ENCODE measurements at regions not wholly inside any gene's neighbourhood (a gene's known extent, or its start where the extent isn't known, plus 50 kb on each side); places are given as distances from the start of the nearest gene placed in this dataset.

GRCh38 chr7:41819645-41820044 lies 116.8 kb upstream of the INHBA start:
- H3K4me1 Mint-ChIP-seq = no peaks in the 10 kb centered on the region
- H3K27ac Mint-ChIP-seq (ENCODE audit: unreplicated experiment) = no peak overlapping the region
- no peak overlapping the region for H3K4me3 Mint-ChIP-seq
- no peak for TF ChIP-seq CTCF (conservative IDR thresholded peaks at IDR 0.05)
- H3K9me3 Mint-ChIP-seq = peaks cover 6% of the 10 kb centered on the region
- no peak for DNase-seq (ENCODE audit: low read depth, low spot score)
- H3K27me3 Mint-ChIP-seq (ENCODE audit: low read depth) = peaks cover 2% of the 10 kb centered on the region
- peaks cover 6% of the 10 kb centered on the region for H3K36me3 Mint-ChIP-seq (ENCODE audit: low read depth)

DNA sequence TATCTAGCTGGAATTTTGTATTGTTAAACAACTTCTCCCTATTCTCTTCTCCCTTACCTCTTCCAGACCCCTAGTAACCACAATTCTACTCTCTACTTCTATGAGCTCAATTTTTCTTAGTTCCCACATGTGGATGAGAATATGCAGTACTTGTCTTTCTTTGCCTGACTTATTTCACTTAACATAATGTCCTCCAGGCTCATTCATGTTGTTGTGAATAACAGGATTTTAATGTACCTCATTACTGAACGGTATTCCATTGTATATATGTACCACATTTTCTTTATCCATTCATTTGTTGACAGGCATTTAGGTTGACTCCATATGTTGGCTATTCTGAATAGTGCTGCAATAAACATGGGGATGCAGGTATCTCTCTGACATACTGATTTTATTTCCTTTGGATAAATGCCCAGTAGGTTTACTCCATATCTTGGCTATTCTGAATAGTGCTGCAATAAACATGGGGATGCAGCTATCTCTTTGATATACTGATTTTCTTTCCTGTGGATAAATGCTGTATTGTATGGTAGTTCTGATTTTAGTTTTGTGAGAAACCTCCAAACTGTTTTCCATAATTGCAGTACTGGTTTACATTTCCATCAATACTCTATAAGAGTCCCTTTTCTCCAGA lies 116.0 kb upstream of the INHBA start:
- Mint-ChIP-seq H3K27me3 (ENCODE audit: low read depth) (peaks cover 2% of the 10 kb centered on the region), H3K4me1 (no peaks in the 10 kb centered on the region), H3K4me3 (no peak overlapping the region), H3K27ac (ENCODE audit: unreplicated experiment) (no peak overlapping the region), H3K36me3 (ENCODE audit: low read depth) (peaks cover 6% of the 10 kb centered on the region), H3K9me3 (peaks cover 6% of the 10 kb centered on the region)
- TF ChIP-seq CTCF (conservative IDR thresholded peaks at IDR 0.05) = no peak
- DNase-seq (ENCODE audit: low read depth, low spot score) = no peak

DNA sequence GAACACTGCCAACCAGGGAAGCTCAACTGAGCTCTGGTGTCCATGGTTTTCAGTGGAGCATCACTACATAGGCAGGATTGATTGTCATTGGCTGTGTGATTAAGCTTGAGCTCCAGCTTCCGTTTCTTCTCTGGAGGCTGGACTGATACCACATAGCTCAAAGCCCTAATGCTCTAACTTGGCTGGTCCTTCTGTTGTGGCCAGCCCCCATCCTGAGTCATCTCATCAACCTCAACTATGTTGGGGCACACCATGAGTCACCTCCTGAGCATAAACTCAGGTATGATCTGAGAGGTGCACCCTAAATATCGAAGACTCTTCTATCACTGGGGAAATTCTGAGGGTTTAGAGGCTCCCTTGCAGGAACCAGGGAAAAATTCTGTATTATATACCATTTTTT lies 114.5 kb upstream of the INHBA start:
- H3K27ac Mint-ChIP-seq (ENCODE audit: unreplicated experiment) = no peak overlapping the region
- no peak for TF ChIP-seq CTCF (conservative IDR thresholded peaks at IDR 0.05)
- no peak overlapping the region for H3K4me3 Mint-ChIP-seq

GRCh38 chr7:41816111-41816510 lies 113.2 kb upstream of the INHBA start:
- Mint-ChIP-seq H3K27me3 (ENCODE audit: low read depth) (peaks cover 2% of the 10 kb centered on the region), H3K4me1 (no peaks in the 10 kb centered on the region), H3K27ac (ENCODE audit: unreplicated experiment) (no peak overlapping the region), H3K36me3 (ENCODE audit: low read depth) (peaks cover 6% of the 10 kb centered on the region), H3K4me3 (no peak overlapping the region), H3K9me3 (peaks cover 6% of the 10 kb centered on the region)
- DNase-seq (ENCODE audit: low read depth, low spot score) = no peak
- no peak for TF ChIP-seq CTCF (conservative IDR thresholded peaks at IDR 0.05)

More for the DNA sequence above, 114.5 kb upstream of the INHBA start:
- Mint-ChIP-seq H3K27me3 (ENCODE audit: low read depth) (peaks cover 2% of the 10 kb centered on the region), H3K36me3 (ENCODE audit: low read depth) (peaks cover 6% of the 10 kb centered on the region), H3K9me3 (peaks cover 6% of the 10 kb centered on the region), H3K4me1 (no peaks in the 10 kb centered on the region)
- DNase-seq (ENCODE audit: low read depth, low spot score) = no peak

DNA sequence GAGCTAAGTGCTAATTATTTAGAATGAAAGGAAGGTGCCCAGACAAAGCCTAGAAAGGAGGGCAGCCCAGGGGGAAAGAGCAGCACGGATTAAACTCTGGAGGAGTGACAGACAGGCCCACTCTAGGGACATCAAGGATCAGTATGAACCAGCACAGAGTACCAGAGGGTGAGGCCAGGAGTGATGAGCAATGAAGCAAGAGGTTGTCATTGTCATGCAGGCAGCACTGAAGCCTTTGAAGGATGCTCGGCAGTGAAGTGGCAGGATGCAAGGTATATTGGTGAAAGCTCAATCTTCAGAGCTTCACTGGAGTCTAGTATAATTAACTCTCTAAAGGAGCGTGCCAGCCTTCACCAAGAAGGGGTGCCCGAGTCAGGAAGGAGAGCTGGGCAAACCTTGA lies 112.0 kb upstream of the INHBA start:
- H3K9me3 Mint-ChIP-seq = peaks cover 6% of the 10 kb centered on the region
- no peak overlapping the region for H3K4me3 Mint-ChIP-seq
- no peak for TF ChIP-seq CTCF (conservative IDR thresholded peaks at IDR 0.05)
- no peak for DNase-seq (ENCODE audit: low read depth, low spot score)
- peaks cover 6% of the 10 kb centered on the region for H3K36me3 Mint-ChIP-seq (ENCODE audit: low read depth)
- H3K27ac Mint-ChIP-seq (ENCODE audit: unreplicated experiment) = no peak overlapping the region
- H3K27me3 Mint-ChIP-seq (ENCODE audit: low read depth) = peaks cover 2% of the 10 kb centered on the region
- H3K4me1 Mint-ChIP-seq = no peaks in the 10 kb centered on the region

Data from neural crest cell (in vitro differentiated cells).